PFSK-1 (cell line): ENCODE measurements at regions not wholly inside any gene's neighbourhood (a gene's known extent, or its start where the extent isn't known, plus 50 kb on each side); places are given as distances from the start of the nearest gene placed in this dataset.

Source experiments
- TAF1 ChIP-seq: IDR thresholded peaks from 2 replicates; pipeline ENCODE4 v1.6.1; 2012; ENCODE audit warnings: low read length, control low read depth, borderline replicate concordance; ENCODE audit not compliant: insufficient read depth
- TF ChIP-seq, protein P1 (sequence below), 2 experiments: IDR thresholded peaks; 2 replicates each; pipeline versions ENCODE4 v1.6.1 to v1.8.0; 2011 to 2012; ENCODE audit warnings: low read depth in 2 of 2, low read length in 2 of 2, control low read depth in 1 of 2, inconsistent platforms in 1 of 2, mild to moderate bottlenecking in 1 of 2, moderate library complexity in 1 of 2; ENCODE audit not compliant: insufficient read depth in 1 of 2

DNA sequence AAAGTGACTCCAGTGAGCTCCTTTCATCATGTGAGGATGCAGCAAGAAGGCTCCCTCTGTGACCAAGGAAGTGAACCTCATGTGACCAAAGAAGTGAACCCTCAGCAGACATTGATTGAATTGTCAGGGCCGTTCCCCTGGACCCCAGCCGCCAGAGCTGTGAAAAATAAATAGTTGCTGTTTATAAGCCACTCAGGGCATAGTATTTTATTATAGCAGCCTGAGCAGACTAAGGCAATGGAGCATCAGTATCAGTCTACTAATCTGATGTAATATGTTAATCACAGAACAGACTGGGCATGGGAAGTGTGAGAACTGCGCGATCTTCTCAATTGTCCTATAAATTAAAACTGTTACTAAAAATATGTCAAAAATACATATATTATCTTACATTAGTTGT lies 384.5 kb upstream of the PRKCQ start:
- TF ChIP-seq, protein P1, sequence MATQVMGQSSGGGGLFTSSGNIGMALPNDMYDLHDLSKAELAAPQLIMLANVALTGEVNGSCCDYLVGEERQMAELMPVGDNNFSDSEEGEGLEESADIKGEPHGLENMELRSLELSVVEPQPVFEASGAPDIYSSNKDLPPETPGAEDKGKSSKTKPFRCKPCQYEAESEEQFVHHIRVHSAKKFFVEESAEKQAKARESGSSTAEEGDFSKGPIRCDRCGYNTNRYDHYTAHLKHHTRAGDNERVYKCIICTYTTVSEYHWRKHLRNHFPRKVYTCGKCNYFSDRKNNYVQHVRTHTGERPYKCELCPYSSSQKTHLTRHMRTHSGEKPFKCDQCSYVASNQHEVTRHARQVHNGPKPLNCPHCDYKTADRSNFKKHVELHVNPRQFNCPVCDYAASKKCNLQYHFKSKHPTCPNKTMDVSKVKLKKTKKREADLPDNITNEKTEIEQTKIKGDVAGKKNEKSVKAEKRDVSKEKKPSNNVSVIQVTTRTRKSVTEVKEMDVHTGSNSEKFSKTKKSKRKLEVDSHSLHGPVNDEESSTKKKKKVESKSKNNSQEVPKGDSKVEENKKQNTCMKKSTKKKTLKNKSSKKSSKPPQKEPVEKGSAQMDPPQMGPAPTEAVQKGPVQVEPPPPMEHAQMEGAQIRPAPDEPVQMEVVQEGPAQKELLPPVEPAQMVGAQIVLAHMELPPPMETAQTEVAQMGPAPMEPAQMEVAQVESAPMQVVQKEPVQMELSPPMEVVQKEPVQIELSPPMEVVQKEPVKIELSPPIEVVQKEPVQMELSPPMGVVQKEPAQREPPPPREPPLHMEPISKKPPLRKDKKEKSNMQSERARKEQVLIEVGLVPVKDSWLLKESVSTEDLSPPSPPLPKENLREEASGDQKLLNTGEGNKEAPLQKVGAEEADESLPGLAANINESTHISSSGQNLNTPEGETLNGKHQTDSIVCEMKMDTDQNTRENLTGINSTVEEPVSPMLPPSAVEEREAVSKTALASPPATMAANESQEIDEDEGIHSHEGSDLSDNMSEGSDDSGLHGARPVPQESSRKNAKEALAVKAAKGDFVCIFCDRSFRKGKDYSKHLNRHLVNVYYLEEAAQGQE (IDR thresholded peaks at IDR 0.05; ENCODE audit: insufficient read depth in 1 of 2, low read depth in 2 of 2, low read length in 2 of 2): no peak
- no peak for TF ChIP-seq TAF1
